ENCODE measurements at regions not wholly inside any gene's neighbourhood (a gene's known extent, or its start where the extent isn't known, plus 50 kb on each side); places are given as distances from the start of the nearest gene placed in this dataset.

DNA sequence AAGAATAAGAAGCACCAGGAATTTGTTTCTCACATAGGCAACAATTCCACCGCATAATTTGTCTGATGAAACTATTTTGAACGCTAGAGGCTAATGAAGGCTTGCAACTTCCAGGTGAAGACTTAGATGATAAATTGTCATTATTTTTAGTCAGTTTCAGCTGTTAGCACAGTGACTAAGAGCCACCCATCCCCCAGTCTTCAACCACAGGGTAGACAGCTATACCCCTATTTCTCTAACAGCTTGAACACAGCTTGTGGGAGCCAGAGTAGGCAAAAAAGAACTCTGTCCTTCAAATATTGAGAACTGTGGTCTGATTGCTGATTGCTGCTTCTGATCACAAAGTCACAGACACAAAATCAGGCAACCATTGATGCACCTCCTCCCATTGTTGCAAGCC is 1124.8 kb upstream of the PRR20A start:
- Histone ChIP-seq H2BK5ac (ENCODE audit: low read depth, low read length) (no peak overlapping the region), H2BK15ac (ENCODE audit: low read length) (no peak overlapping the region), H3K18ac (ENCODE audit: extremely low read depth, low read length) (no peak overlapping the region), H2AK5ac (ENCODE audit: low read depth, low read length) (no peak overlapping the region), H3K14ac (ENCODE audit: insufficient read length) (no peak overlapping the region), H4K8ac (ENCODE audit: extremely low read depth, insufficient read depth, low read length) (no peak overlapping the region), H3K9me3 (ENCODE audit: insufficient read depth in 2 of 2, low read depth in 1 of 2, low read length in 1 of 2) (no peaks in the 10 kb centered on the region), H3K4ac (replicated peaks; ENCODE audit: insufficient read length, low read depth, low read length) (no peak overlapping the region), H3K79me2 (ENCODE audit: control insufficient read depth in 1 of 2, insufficient read depth in 2 of 2, low read length in 2 of 2) (no peaks in the 10 kb centered on the region), H2AFZ (ENCODE audit: low read length) (peak overlapping the region; percentile 90), H3K4me1 (replicated peaks in 1 of 4; ENCODE audit: control insufficient read depth in 3 of 4, insufficient read depth in 4 of 4, low read length in 3 of 4) (peaks cover 0 to 7% (median 2%) of the 10 kb centered on the region in 4 experiments; a peak in 2 of 7 replicates), H3K23ac (ENCODE audit: insufficient read length) (no peak overlapping the region), H4K5ac (ENCODE audit: insufficient read length, low read depth, low read length) (no peak overlapping the region), H2BK20ac (ENCODE audit: low read length) (no peak overlapping the region), H2BK12ac (ENCODE audit: low read depth, low read length) (no peak overlapping the region), H3K27me3 (replicated peaks in 1 of 4; ENCODE audit: control insufficient read depth in 3 of 4, extremely low read depth in 1 of 4, insufficient read depth in 3 of 4, low read length in 3 of 4) (no peaks in the 10 kb centered on the region), H3K79me1 (ENCODE audit: low read depth, low read length) (no peaks in the 10 kb centered on the region), H3K4me3 (ENCODE audit: extremely low read depth in 1 of 4, insufficient read depth in 2 of 4, low read depth in 3 of 4, low read length in 4 of 4) (no peak overlapping the region), H3K36me3 (ENCODE audit: control insufficient read depth in 2 of 4, insufficient read depth in 4 of 4, low read length in 3 of 4) (no peaks in the 10 kb centered on the region), H3K9ac (replicated peaks in 1 of 4; ENCODE audit: extremely low read depth in 1 of 4, low read depth in 3 of 4, low read length in 3 of 4) (no peak overlapping the region), H3K4me2 (ENCODE audit: insufficient read depth in 1 of 2, low read depth in 2 of 2, low read length in 2 of 2) (no peak overlapping the region), H2BK120ac (replicated peaks; ENCODE audit: low read depth, low read length) (no peak overlapping the region), H4K20me1 (replicated peaks in 1 of 2; ENCODE audit: control insufficient read depth in 1 of 2, insufficient read depth in 2 of 2, low read length in 2 of 2) (no peaks in the 10 kb centered on the region), H4K91ac (replicated peaks; ENCODE audit: insufficient read length, low read length) (no peak overlapping the region), H3K23me2 (ENCODE audit: low read depth, low read length) (no peaks in the 10 kb centered on the region), H3K27ac (ENCODE audit: low read depth, low read length) (no peak overlapping the region), H3K56ac (replicated peaks; ENCODE audit: insufficient read length, low read depth, low read length) (no peak overlapping the region)
- DNase-seq (ENCODE audit: low read depth in 1 of 2, low spot score in 2 of 2) (no peak), FAIRE-seq (no peak)
- POLR2A ChIA-PET (ENCODE audit: partially characterized antibody), result no interaction called here
- 50% methylated on average over 2 of the region's 2 CpGs; no CpG with 5 or more reads in 1 of the 2 experiments for WGBS, 2 experiments (ENCODE audit: extremely low coverage in 1 of 2, insufficient coverage in 1 of 2, insufficient read length in 1 of 2, insufficient replicate concordance in 2 of 2, low coverage in 1 of 2, low lambda C conversion rate in 2 of 2, missing lambda C conversion rate in 1 of 2)
- no peak for TF ChIP-seq CEBPB (IDR thresholded peaks at IDR 0.05; ENCODE audit: low read depth, low read length)
- TF ChIP-seq RBBP5 (IDR thresholded peaks at IDR 0.05; ENCODE audit: borderline replicate concordance, low read depth, low read length), result no peak
- CTCF ChIA-PET (ENCODE audit: partially characterized antibody), result interaction anchor here (1.1 kb wide), 1 partner anchor 13 kb away, joined by 3 read pairs; no protein-coding TSS in a partner anchor

All from H1 (cell line).